Fibroblast of villous mesenchyme (primary cell): ENCODE measurements at regions not wholly inside any gene's neighbourhood (a gene's known extent, or its start where the extent isn't known, plus 50 kb on each side); places are given as distances from the start of the nearest gene placed in this dataset.
"Not testable (repeated sequence)": the region's sequence is repeated elsewhere in the genome, so short reads cannot be mapped to it uniquely, and the experiment has no call there.

Experiments used
- DNase-seq: peaks from one replicate; pipeline ENCODE4 v3.0.0-alpha.2; 2010; ENCODE audit warnings: low read depth
- H3K4me3 ChIP-seq: 2 replicates; pipeline ENCODE4 v1.5.1; 2011; ENCODE audit warnings: low read depth, mild to moderate bottlenecking, low read length
- TF ChIP-seq, protein P1 (sequence below): IDR thresholded peaks from 2 replicates; pipeline ENCODE4 v1.5.1; 2012; ENCODE audit warnings: low read depth, mild to moderate bottlenecking, low read length; ENCODE audit not compliant: insufficient read depth

DNA sequence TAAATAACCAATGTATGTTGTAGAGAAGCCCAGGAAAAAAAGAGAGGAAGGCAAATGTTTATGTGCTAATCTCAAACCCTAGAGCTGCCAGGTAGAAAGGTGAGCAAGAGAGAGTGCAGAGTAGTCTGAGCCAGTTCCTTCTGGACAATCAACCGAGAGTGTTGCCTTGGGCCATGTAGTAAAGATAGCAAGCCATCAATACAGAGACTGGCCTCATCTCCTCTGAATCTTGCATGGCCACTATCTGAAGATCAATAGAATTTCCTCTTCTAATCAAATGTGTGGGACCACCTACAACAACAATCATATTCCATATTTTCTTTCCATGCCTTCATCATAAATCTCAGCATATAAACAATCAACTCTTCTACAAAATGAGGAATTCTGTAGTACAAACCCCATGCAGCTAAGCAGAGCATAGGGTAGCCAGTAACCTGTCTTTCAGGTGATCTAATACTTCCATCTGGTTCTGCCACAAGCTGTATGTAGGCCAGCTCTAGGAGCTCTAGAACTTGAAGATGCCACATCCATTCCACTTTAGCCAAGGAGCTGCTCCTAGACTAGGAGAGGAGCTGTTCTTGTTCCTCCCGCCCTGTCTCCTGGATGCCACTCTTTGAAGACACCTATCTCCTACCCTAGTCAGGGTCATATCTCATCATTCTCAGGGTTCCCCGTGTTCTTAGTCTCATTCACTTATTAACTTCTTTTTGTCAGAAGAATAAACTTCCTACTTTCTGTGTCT, 75.8 kb upstream of the SLC38A4 start:
- DNase-seq: no peak
- no peak overlapping the region for H3K4me3 ChIP-seq
- TF ChIP-seq, protein P1, sequence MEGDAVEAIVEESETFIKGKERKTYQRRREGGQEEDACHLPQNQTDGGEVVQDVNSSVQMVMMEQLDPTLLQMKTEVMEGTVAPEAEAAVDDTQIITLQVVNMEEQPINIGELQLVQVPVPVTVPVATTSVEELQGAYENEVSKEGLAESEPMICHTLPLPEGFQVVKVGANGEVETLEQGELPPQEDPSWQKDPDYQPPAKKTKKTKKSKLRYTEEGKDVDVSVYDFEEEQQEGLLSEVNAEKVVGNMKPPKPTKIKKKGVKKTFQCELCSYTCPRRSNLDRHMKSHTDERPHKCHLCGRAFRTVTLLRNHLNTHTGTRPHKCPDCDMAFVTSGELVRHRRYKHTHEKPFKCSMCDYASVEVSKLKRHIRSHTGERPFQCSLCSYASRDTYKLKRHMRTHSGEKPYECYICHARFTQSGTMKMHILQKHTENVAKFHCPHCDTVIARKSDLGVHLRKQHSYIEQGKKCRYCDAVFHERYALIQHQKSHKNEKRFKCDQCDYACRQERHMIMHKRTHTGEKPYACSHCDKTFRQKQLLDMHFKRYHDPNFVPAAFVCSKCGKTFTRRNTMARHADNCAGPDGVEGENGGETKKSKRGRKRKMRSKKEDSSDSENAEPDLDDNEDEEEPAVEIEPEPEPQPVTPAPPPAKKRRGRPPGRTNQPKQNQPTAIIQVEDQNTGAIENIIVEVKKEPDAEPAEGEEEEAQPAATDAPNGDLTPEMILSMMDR: no peak

DNA sequence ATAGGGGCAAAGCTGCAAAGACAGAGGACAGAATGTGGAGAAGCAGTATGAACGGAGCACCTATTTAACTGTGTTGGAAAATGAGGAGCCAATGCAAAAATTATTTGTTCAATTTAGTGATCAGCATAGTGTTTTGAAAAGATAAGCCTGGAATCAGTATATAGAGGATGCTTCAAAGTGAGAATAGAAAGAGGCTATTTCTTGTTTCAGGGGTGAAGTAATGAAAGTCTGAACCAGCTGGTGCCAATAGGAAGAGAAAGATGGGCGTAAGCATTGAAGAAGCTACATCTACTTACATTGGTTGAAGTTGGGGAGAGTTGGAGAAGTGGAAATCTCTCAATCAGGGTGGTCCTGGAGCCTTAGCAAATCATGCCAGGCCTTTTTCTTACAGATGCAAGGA, 77.3 kb upstream of the SLC38A4 start:
- no peak overlapping the region for H3K4me3 ChIP-seq
- TF ChIP-seq, protein P1: no peak
- no peak for DNase-seq

DNA sequence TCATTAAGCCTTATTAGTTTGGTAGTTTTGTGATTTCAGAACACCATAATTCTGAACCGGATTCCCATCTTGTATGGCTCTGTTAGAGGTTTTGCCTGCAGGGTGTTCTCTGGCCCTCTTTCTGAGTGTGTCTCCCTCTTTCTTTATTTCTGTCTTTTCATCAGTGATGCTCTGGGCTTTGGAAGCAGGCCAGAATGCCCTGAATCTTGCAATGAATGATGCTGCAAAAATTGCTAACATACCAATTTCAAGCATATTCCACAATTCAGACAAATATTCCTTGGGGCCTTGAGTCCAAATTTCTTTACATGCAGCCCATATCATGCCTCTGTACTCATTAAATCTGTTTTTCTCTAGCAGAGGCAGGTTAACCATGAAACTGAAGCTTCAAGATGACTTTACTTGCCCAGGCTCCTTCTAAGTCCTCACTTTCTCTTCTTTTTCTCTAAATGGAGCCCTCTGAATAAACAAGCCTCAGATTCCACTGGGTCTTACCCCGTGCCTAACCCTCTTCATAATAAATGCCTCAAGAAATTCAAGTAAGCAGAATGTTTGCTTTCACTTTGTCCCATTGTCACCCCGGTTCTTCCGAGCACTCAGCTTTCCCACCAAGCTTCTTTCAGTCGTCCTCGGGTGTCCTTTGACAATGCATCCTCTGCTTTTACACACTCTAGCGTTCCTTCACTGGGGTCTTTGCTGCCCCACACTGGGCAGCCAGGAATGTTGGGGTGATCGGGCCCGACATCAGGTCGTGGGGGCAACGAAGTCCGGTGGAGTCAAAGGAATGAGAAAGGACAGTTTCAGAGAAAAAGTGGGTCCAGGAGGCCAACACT, 78.8 kb upstream of the SLC38A4 start:
- TF ChIP-seq, protein P1: no peak
- H3K4me3 ChIP-seq: no peak overlapping the region
- DNase-seq: no peak

DNA sequence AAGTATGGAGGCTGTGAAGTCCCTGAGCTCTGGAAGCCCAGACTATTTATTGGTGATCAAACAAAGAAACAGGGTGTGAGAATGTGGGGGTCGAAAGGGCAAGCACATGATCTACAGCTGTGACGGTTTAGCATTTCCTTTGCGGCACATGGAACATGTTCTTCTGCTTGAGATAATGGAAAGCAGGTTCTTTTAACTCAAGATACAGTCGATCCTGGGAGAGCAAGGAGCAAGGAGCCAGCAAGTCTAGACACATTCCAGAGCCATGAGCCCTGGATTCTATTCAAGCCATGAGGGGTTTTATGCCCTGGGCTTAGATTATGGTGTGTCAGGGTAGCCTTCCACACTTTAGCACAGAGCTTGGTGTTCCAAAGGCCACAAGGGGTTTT, 79.4 kb upstream of the SLC38A4 start:
- DNase-seq: peak; percentile 70
- H3K4me3 ChIP-seq: not testable (repeated sequence)

DNA sequence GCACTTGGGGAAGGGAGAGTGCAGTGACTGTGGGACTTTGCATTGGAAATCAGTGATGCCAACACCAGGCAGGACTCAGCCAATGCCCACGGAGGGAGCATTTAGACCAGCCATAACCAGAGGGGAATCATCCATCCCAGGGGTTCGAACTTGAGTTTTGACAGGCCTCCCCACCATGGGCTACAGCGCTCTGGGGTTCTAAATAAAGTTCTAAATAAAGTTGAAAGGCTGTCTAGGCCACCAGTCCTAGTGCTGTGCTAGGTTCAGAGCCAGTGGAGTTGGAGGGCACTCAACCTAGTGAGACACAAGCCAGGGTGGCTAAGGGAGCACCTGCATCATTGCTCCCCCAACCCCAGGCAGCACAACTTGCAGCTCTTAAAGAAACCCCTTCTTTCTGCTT, 82.0 kb upstream of the SLC38A4 start:
- H3K4me3 ChIP-seq: no peak overlapping the region
- TF ChIP-seq, protein P1: no peak
- DNase-seq: no peak

DNA sequence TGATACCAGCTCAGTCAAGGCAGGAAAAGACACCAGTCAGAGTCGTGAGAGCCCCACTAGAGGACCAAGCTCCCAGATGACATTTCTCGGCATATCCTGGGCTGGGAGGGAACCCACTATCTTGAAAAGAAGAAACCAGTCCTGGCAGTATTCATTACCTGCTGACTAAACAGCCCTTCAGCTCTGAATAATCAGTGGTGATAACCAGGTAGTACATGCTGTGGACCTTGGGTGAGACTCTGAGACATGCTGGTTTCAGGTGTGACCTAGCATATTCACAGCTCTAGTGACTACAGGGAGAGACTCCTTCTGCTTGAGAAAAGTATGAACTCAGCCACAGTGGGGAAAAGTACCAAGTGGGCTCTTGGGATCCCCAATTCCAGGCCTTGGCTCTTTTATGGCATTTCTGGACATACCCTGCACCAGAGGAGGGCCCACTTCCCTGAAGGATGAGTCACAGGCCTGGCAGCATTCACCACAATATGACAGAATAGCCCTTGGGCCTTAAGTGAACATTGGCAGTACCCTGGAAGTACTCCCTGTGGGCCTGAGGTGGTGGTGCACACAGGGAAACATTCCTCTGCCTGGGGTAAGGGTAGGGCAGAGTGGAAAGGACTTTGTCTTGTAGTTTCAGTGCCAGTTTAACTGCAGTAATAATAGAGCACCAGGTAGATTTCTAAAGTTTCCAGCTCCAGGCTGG, 82.6 kb upstream of the SLC38A4 start:
- TF ChIP-seq, protein P1: no peak
- no peak for DNase-seq
- H3K4me3 ChIP-seq: no peak overlapping the region

DNA sequence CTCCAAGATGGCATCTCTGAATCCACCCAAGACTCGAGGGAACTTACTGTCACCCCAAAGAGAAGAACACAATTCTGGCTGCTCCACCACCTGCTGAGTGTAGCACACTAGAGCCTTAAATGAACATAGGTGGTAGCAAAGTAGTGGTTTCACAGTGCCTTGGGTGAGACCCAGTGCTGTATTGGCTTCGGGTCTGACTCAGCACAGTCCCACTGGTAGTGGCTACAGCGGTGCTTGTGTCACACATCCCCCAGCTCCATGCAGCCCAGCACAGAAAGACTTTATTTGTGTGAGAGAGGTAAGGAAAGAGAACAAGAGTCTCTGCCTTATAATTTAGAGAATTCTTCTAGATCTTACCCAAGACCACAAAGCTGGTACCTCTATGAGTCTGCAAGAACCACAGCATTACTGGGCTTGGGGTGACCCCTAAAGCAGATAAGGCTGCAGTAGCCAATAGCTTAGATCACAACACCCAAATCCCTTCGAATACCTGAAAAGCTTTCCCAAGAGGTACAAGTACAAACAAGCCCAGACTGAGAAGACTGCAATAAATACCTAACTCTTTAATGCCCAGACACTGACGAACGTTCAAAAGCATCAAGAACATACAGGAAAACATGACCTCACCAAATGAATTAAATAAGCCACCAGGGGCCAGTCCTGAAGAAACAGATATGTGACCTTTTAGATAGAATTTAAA, 83.3 kb upstream of the SLC38A4 start:
- DNase-seq: no peak
- TF ChIP-seq, protein P1: no peak
- H3K4me3 ChIP-seq: no peak overlapping the region
